ENCODE measurements at regions not wholly inside any gene's neighbourhood (a gene's known extent, or its start where the extent isn't known, plus 50 kb on each side); places are given as distances from the start of the nearest gene placed in this dataset.

- Histone ChIP-seq H3K9me3 (ENCODE audit: control insufficient read depth, insufficient read depth, low read depth, low read length) (no peaks in the 10 kb centered on the region), H3K36me3 (ENCODE audit: control insufficient read depth in 2 of 2, insufficient read depth in 1 of 2, low read length in 2 of 2) (no peaks in the 10 kb centered on the region)
- TF ChIP-seq ZBTB48 (tag by site-specific recombination; IDR thresholded peaks at IDR 0.05) (no peak), ATF2 (tag by site-specific recombination; IDR thresholded peaks at IDR 0.05; ENCODE audit: low read depth) (no peak), SP2 (tag by site-specific recombination; IDR thresholded peaks at IDR 0.05) (no peak), ZNF2 (tag by site-specific recombination; IDR thresholded peaks at IDR 0.05) (no peak), ZNF426 (tag by site-specific recombination; IDR thresholded peaks at IDR 0.05) (no peak), ZNF146 (tag by site-specific recombination; IDR thresholded peaks at IDR 0.05) (no peak), ZBTB7A (tag by site-specific recombination; IDR thresholded peaks at IDR 0.05; ENCODE audit: low read depth) (no peak), ZNF292 (tag by site-specific recombination; IDR thresholded peaks at IDR 0.05; ENCODE audit: borderline replicate concordance, low read depth) (no peak), OSR2 (tag by site-specific recombination; IDR thresholded peaks at IDR 0.05) (no peak), ZNF350 (tag by site-specific recombination; IDR thresholded peaks at IDR 0.05) (no peak), ZNF76 (tag by site-specific recombination; IDR thresholded peaks at IDR 0.05; ENCODE audit: borderline replicate concordance, low read depth) (no peak)
These were observed 88.2 kb downstream of the LRATD1 start for GRCh38 chr2:14720739-14721138.

GRCh38 chr2:14722904-14723570 is 90.5 kb downstream of the LRATD1 start:
- Histone ChIP-seq H3K27ac (ENCODE audit: extremely low read depth, low read depth, low read length) (no peak overlapping the region), H3K4me1 (ENCODE audit: control insufficient read depth, insufficient read depth, low read length) (no peaks in the 10 kb centered on the region), H3K9me3 (ENCODE audit: control insufficient read depth, insufficient read depth, low read depth, low read length) (no peaks in the 10 kb centered on the region), H3K4me3 (ENCODE audit: low read depth, low read length) (no peak overlapping the region), H3K36me3 (ENCODE audit: control insufficient read depth in 2 of 2, insufficient read depth in 1 of 2, low read length in 2 of 2) (no peaks in the 10 kb centered on the region)
- CTCF ChIA-PET: no interaction called here
- TF ChIP-seq ZNF837 (tag by site-specific recombination; IDR thresholded peaks at IDR 0.05) (no peak), ZNF747 (tag by site-specific recombination; IDR thresholded peaks at IDR 0.05) (no peak), ZNF585B (tag by site-specific recombination; IDR thresholded peaks at IDR 0.05) (no peak), ZNF2 (tag by site-specific recombination; IDR thresholded peaks at IDR 0.05) (no peak), SETDB1 (IDR thresholded peaks at IDR 0.05; ENCODE audit: insufficient read length, low read length) (no peak)
- TF ChIP-seq, protein P1, sequence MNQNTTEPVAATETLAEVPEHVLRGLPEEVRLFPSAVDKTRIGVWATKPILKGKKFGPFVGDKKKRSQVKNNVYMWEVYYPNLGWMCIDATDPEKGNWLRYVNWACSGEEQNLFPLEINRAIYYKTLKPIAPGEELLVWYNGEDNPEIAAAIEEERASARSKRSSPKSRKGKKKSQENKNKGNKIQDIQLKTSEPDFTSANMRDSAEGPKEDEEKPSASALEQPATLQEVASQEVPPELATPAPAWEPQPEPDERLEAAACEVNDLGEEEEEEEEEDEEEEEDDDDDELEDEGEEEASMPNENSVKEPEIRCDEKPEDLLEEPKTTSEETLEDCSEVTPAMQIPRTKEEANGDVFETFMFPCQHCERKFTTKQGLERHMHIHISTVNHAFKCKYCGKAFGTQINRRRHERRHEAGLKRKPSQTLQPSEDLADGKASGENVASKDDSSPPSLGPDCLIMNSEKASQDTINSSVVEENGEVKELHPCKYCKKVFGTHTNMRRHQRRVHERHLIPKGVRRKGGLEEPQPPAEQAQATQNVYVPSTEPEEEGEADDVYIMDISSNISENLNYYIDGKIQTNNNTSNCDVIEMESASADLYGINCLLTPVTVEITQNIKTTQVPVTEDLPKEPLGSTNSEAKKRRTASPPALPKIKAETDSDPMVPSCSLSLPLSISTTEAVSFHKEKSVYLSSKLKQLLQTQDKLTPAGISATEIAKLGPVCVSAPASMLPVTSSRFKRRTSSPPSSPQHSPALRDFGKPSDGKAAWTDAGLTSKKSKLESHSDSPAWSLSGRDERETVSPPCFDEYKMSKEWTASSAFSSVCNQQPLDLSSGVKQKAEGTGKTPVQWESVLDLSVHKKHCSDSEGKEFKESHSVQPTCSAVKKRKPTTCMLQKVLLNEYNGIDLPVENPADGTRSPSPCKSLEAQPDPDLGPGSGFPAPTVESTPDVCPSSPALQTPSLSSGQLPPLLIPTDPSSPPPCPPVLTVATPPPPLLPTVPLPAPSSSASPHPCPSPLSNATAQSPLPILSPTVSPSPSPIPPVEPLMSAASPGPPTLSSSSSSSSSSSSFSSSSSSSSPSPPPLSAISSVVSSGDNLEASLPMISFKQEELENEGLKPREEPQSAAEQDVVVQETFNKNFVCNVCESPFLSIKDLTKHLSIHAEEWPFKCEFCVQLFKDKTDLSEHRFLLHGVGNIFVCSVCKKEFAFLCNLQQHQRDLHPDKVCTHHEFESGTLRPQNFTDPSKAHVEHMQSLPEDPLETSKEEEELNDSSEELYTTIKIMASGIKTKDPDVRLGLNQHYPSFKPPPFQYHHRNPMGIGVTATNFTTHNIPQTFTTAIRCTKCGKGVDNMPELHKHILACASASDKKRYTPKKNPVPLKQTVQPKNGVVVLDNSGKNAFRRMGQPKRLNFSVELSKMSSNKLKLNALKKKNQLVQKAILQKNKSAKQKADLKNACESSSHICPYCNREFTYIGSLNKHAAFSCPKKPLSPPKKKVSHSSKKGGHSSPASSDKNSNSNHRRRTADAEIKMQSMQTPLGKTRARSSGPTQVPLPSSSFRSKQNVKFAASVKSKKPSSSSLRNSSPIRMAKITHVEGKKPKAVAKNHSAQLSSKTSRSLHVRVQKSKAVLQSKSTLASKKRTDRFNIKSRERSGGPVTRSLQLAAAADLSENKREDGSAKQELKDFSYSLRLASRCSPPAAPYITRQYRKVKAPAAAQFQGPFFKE (tag by site-specific recombination; IDR thresholded peaks at IDR 0.05; ENCODE audit: borderline replicate concordance): no peak
- POLR2A ChIA-PET: no interaction called here

More at GRCh38 chr2:14720739-14721138, 88.2 kb downstream of the LRATD1 start:
- ChIA-PET POLR2A (no interaction called here), CTCF (interaction anchor here (0.6 kb wide), 1 partner anchor 1150 kb away, joined by 4 read pairs; no protein-coding TSS in a partner anchor)
- no peak overlapping the region for H3K27ac ChIP-seq (ENCODE audit: extremely low read depth, low read depth, low read length)
- H3K4me3 ChIP-seq (ENCODE audit: low read depth, low read length): no peak overlapping the region
- H3K4me1 ChIP-seq (ENCODE audit: control insufficient read depth, insufficient read depth, low read length): no peaks in the 10 kb centered on the region

Data from HEK293 (cell line).